ENCODE measurements at regions not wholly inside any gene's neighbourhood (a gene's known extent, or its start where the extent isn't known, plus 50 kb on each side); places are given as distances from the start of the nearest gene placed in this dataset.

GRCh38 chr16:9409560-9410493, 318.4 kb downstream of the HAPSTR1 start:
- Histone ChIP-seq H4K8ac (ENCODE audit: low read depth, low read length) (no peak overlapping the region), H2BK5ac (ENCODE audit: low read length) (no peak overlapping the region), H2AK5ac (ENCODE audit: low read depth, low read length) (no peak overlapping the region), H3K4me3 (ENCODE audit: low read length in 2 of 2) (no peak overlapping the region), H3K4ac (ENCODE audit: low read length) (no peak overlapping the region), H3K23ac (ENCODE audit: low read depth, low read length, poor library complexity) (no peak overlapping the region), H3K27me3 (ENCODE audit: control insufficient read depth in 3 of 3, insufficient read depth in 3 of 3, low read depth in 1 of 3, low read length in 3 of 3) (no peaks in the 10 kb centered on the region), H3K9me3 (replicated peaks in 1 of 2; ENCODE audit: control insufficient read depth in 2 of 2, insufficient read depth in 1 of 2, low read depth in 1 of 2, low read length in 2 of 2) (no peaks in the 10 kb centered on the region), H3K27ac (replicated peaks; ENCODE audit: low read length) (no peak overlapping the region), H3K9ac (ENCODE audit: low read depth, low read length, poor library complexity) (no peak overlapping the region), H3K36me3 (replicated peaks in 1 of 2; ENCODE audit: control insufficient read depth in 2 of 2, insufficient read depth in 2 of 2, low read length in 2 of 2) (no peaks in the 10 kb centered on the region), H2BK15ac (ENCODE audit: low read length) (no peak overlapping the region), H3K4me2 (ENCODE audit: insufficient read depth, low read length, poor library complexity, severe bottlenecking) (no peak overlapping the region), H4K91ac (ENCODE audit: low read depth, low read length, poor library complexity) (no peak overlapping the region), H3K14ac (ENCODE audit: low read length) (no peak overlapping the region), H2BK12ac (ENCODE audit: low read length) (no peak overlapping the region), H3K18ac (ENCODE audit: low read length) (no peak overlapping the region), H3K79me1 (ENCODE audit: low read depth, low read length) (no peaks in the 10 kb centered on the region), H2BK120ac (ENCODE audit: low read depth, low read length) (no peak overlapping the region), H2AFZ (ENCODE audit: low read length) (no peak overlapping the region), H3K4me1 (ENCODE audit: control insufficient read depth in 2 of 2, insufficient read depth in 1 of 2, low read depth in 1 of 2, low read length in 2 of 2) (peaks cover 0 to 1% of the 10 kb centered on the region in 2 donors)
- no peak for DNase-seq (ENCODE audit: low spot score)
- WGBS, 2 donors (ENCODE audit: extremely low coverage in 2 of 2, insufficient read length in 2 of 2, insufficient replicate concordance in 1 of 2) = no CpG with 5 or more reads among the region's 10 CpGs

DNA sequence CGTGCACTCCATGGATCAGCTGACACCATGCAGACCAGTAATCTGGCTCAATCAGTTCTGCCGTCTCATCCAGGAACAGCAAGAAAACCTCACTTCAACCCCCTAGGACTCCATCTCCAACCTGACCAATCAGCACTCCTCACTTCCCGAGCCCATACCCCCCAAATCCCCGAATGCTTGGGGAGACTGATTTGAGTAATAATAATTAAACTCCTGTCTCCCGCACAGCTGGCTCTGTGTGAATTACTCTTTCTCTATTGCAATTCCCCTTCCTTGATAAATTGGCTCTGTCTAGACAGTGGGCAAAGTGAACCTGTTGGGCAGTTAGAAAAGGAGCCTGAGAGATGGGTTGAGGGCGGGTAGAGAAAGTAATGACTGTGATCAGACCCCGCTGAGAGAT, 320.0 kb downstream of the HAPSTR1 start:
- no peak overlapping the region for H2BK15ac ChIP-seq (ENCODE audit: low read length)
- no peak overlapping the region for H2BK12ac ChIP-seq (ENCODE audit: low read length)
- no peak overlapping the region for H3K27ac ChIP-seq (replicated peaks; ENCODE audit: low read length)
- DNase-seq (ENCODE audit: low spot score) = no peak
- no peak overlapping the region for H2BK120ac ChIP-seq (ENCODE audit: low read depth, low read length)
- no peaks in the 10 kb centered on the region for H3K27me3 ChIP-seq (ENCODE audit: control insufficient read depth in 3 of 3, insufficient read depth in 3 of 3, low read depth in 1 of 3, low read length in 3 of 3)
- H3K4me1 ChIP-seq (ENCODE audit: control insufficient read depth in 2 of 2, insufficient read depth in 1 of 2, low read depth in 1 of 2, low read length in 2 of 2) = peaks cover 0 to 1% of the 10 kb centered on the region in 2 donors
- H3K79me1 ChIP-seq (ENCODE audit: low read depth, low read length) = no peaks in the 10 kb centered on the region
- no peak overlapping the region for H3K23ac ChIP-seq (ENCODE audit: low read depth, low read length, poor library complexity)
- no peak overlapping the region for H3K4me2 ChIP-seq (ENCODE audit: insufficient read depth, low read length, poor library complexity, severe bottlenecking)
- H3K4me3 ChIP-seq (ENCODE audit: low read length in 2 of 2) = no peak overlapping the region
- no peak overlapping the region for H4K91ac ChIP-seq (ENCODE audit: low read depth, low read length, poor library complexity)
- no peak overlapping the region for H2AK5ac ChIP-seq (ENCODE audit: low read depth, low read length)
- H3K18ac ChIP-seq (ENCODE audit: low read length) = no peak overlapping the region
- no CpG with 5 or more reads among the region's 7 CpGs for WGBS, 2 donors (ENCODE audit: extremely low coverage in 2 of 2, insufficient read length in 2 of 2, insufficient replicate concordance in 1 of 2)
- no peak overlapping the region for H3K4ac ChIP-seq (ENCODE audit: low read length)
- no peak overlapping the region for H3K14ac ChIP-seq (ENCODE audit: low read length)
- no peaks in the 10 kb centered on the region for H3K36me3 ChIP-seq (replicated peaks in 1 of 2; ENCODE audit: control insufficient read depth in 2 of 2, insufficient read depth in 2 of 2, low read length in 2 of 2)
- no peak overlapping the region for H4K8ac ChIP-seq (ENCODE audit: low read depth, low read length)
- no peaks in the 10 kb centered on the region for H3K9me3 ChIP-seq (replicated peaks in 1 of 2; ENCODE audit: control insufficient read depth in 2 of 2, insufficient read depth in 1 of 2, low read depth in 1 of 2, low read length in 2 of 2)
- no peak overlapping the region for H2BK5ac ChIP-seq (ENCODE audit: low read length)
- no peak overlapping the region for H2AFZ ChIP-seq (ENCODE audit: low read length)
- H3K9ac ChIP-seq (ENCODE audit: low read depth, low read length, poor library complexity) = no peak overlapping the region

DNA sequence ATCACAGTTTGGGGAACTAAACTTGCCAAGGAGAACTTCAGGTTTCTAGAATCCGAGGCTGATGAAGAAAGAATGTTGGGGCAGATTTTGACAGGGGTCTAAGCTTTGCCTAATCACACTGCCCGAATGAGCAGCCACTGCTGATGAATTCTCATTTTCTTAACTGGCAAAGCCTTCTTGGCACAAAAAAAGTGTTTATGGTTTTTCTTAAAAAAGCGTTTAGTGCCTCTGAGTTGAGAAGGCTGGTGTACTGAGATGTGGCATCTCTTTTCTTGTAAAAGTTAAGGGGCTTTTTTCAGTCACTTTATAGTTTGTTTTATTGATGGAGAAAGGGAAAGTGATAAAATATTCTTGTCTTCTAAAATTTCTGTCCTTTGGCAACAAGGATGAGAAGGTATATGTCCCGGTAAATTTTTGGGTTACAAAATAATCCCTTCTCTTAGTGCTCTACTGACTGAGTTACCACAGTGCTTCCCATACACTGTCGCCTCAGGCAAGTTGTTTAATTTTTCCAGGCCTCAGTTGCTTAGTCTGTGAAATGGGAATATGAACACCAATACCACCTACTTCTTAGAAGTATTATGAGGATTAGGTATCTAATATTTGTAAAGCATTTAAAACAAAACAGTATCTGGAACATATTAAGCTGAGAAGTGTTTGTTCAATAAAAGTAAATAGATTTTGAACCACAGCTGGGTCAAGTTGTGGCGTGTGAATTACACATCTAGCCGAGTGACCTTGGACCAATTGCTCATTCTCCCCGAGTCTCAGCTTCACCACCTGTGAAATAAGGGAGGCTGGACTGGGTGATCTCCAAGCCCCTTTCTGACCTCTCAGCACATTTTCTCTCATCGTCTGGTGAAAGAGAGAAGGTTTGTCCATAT, 320.8 kb downstream of the HAPSTR1 start:
- no peaks in the 10 kb centered on the region for H3K79me1 ChIP-seq (ENCODE audit: low read depth, low read length)
- no peak overlapping the region for H4K91ac ChIP-seq (ENCODE audit: low read depth, low read length, poor library complexity)
- no peak overlapping the region for H3K4me3 ChIP-seq (ENCODE audit: low read length in 2 of 2)
- H3K36me3 ChIP-seq (replicated peaks in 1 of 2; ENCODE audit: control insufficient read depth in 2 of 2, insufficient read depth in 2 of 2, low read length in 2 of 2) = no peaks in the 10 kb centered on the region
- H3K9ac ChIP-seq (ENCODE audit: low read depth, low read length, poor library complexity) = no peak overlapping the region
- no peak overlapping the region for H3K18ac ChIP-seq (ENCODE audit: low read length)
- H3K14ac ChIP-seq (ENCODE audit: low read length) = no peak overlapping the region
- no peak overlapping the region for H3K27ac ChIP-seq (replicated peaks; ENCODE audit: low read length)
- H2BK12ac ChIP-seq (ENCODE audit: low read length) = no peak overlapping the region
- no peak overlapping the region for H2AK5ac ChIP-seq (ENCODE audit: low read depth, low read length)
- H3K9me3 ChIP-seq (replicated peaks in 1 of 2; ENCODE audit: control insufficient read depth in 2 of 2, insufficient read depth in 1 of 2, low read depth in 1 of 2, low read length in 2 of 2) = peaks cover 0 to 7% of the 10 kb centered on the region in 2 donors
- H2BK120ac ChIP-seq (ENCODE audit: low read depth, low read length) = no peak overlapping the region
- no peak for DNase-seq (ENCODE audit: low spot score)
- no peak overlapping the region for H3K4me2 ChIP-seq (ENCODE audit: insufficient read depth, low read length, poor library complexity, severe bottlenecking)
- H2BK15ac ChIP-seq (ENCODE audit: low read length) = no peak overlapping the region
- H3K27me3 ChIP-seq (ENCODE audit: control insufficient read depth in 3 of 3, insufficient read depth in 3 of 3, low read depth in 1 of 3, low read length in 3 of 3) = no peaks in the 10 kb centered on the region
- H4K8ac ChIP-seq (ENCODE audit: low read depth, low read length) = no peak overlapping the region
- H3K4me1 ChIP-seq (ENCODE audit: control insufficient read depth in 2 of 2, insufficient read depth in 1 of 2, low read depth in 1 of 2, low read length in 2 of 2) = peaks cover 0 to 1% of the 10 kb centered on the region in 2 donors
- no peak overlapping the region for H2BK5ac ChIP-seq (ENCODE audit: low read length)
- H3K23ac ChIP-seq (ENCODE audit: low read depth, low read length, poor library complexity) = no peak overlapping the region
- H3K4ac ChIP-seq (ENCODE audit: low read length) = no peak overlapping the region
- H2AFZ ChIP-seq (ENCODE audit: low read length) = no peak overlapping the region
- WGBS, 2 donors (ENCODE audit: extremely low coverage in 2 of 2, insufficient read length in 2 of 2, insufficient replicate concordance in 1 of 2) = no CpG with 5 or more reads among the region's 9 CpGs

DNA sequence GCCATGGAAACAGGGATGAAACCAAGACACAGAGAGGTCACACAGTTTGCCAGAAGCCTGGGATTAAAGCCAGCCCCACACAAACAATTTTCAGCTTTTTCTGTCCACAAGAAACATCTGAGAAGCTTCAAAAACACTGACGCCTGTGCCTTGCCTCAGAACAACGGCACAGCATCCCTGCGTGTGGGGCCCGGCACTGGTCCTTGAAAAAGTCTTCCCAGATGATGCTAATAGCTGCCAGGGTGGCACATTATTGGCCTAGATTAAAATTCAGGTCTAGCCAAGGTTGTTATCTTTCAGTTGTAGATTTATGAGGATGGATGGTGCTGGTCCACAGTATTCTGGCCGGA, 321.4 kb downstream of the HAPSTR1 start:
- Histone ChIP-seq H3K23ac (ENCODE audit: low read depth, low read length, poor library complexity) (no peak overlapping the region), H4K8ac (ENCODE audit: low read depth, low read length) (no peak overlapping the region), H2AFZ (ENCODE audit: low read length) (no peak overlapping the region), H3K27me3 (ENCODE audit: control insufficient read depth in 3 of 3, insufficient read depth in 3 of 3, low read depth in 1 of 3, low read length in 3 of 3) (no peaks in the 10 kb centered on the region), H2AK5ac (ENCODE audit: low read depth, low read length) (no peak overlapping the region), H3K4ac (ENCODE audit: low read length) (no peak overlapping the region), H3K9ac (ENCODE audit: low read depth, low read length, poor library complexity) (no peak overlapping the region), H3K4me3 (ENCODE audit: low read length in 2 of 2) (no peak overlapping the region), H3K14ac (ENCODE audit: low read length) (no peak overlapping the region), H3K9me3 (replicated peaks in 1 of 2; ENCODE audit: control insufficient read depth in 2 of 2, insufficient read depth in 1 of 2, low read depth in 1 of 2, low read length in 2 of 2) (peaks cover 0 to 7% of the 10 kb centered on the region in 2 donors), H4K91ac (ENCODE audit: low read depth, low read length, poor library complexity) (no peak overlapping the region), H3K36me3 (replicated peaks in 1 of 2; ENCODE audit: control insufficient read depth in 2 of 2, insufficient read depth in 2 of 2, low read length in 2 of 2) (no peaks in the 10 kb centered on the region), H3K27ac (replicated peaks; ENCODE audit: low read length) (no peak overlapping the region), H3K79me1 (ENCODE audit: low read depth, low read length) (no peaks in the 10 kb centered on the region), H2BK12ac (ENCODE audit: low read length) (no peak overlapping the region), H3K4me1 (ENCODE audit: control insufficient read depth in 2 of 2, insufficient read depth in 1 of 2, low read depth in 1 of 2, low read length in 2 of 2) (peaks cover 0 to 1% of the 10 kb centered on the region in 2 donors), H3K18ac (ENCODE audit: low read length) (no peak overlapping the region), H2BK15ac (ENCODE audit: low read length) (no peak overlapping the region), H3K4me2 (ENCODE audit: insufficient read depth, low read length, poor library complexity, severe bottlenecking) (no peak overlapping the region), H2BK120ac (ENCODE audit: low read depth, low read length) (no peak overlapping the region), H2BK5ac (ENCODE audit: low read length) (no peak overlapping the region)
- DNase-seq (ENCODE audit: low spot score) = no peak
- no CpG with 5 or more reads among the region's 5 CpGs for WGBS, 2 donors (ENCODE audit: extremely low coverage in 2 of 2, insufficient read length in 2 of 2, insufficient replicate concordance in 1 of 2)

Measured in neuronal stem cell (in vitro differentiated cells).